Retina (tissue), 1 donor: ENCODE measurements at regions not wholly inside any gene's neighbourhood (a gene's known extent, or its start where the extent isn't known, plus 50 kb on each side); places are given as distances from the start of the nearest gene placed in this dataset.
"Not testable (repeated sequence)": the region's sequence is repeated elsewhere in the genome, so short reads cannot be mapped to it uniquely, and the experiment has no call there.

ENCODE experiments used
- DNase-seq: peaks from one replicate; pipeline ENCODE4 v3.0.0-alpha.2; 2016

GRCh38 chrX:79026742-79027141 is 81.6 kb downstream of the P2RY10 start:
- not testable (repeated sequence) for DNase-seq

- DNase-seq = no peak
These were observed 90.2 kb downstream of the P2RY10 start for GRCh38 chrX:79035421-79035820.

- no peak for DNase-seq
These were observed 91.1 kb downstream of the P2RY10 start for GRCh38 chrX:79036157-79036880.

- DNase-seq = no peak
These were observed 78.8 kb upstream of the GPR174 start for GRCh38 chrX:79065696-79066095.

- no peak for DNase-seq
These were observed 66.4 kb upstream of the GPR174 start for GRCh38 chrX:79078114-79078513.

GRCh38 chrX:79079477-79079876 is 65.0 kb upstream of the GPR174 start:
- DNase-seq = no peak

GRCh38 chrX:79080141-79080540 is 64.3 kb upstream of the GPR174 start:
- DNase-seq = no peak

- DNase-seq = peak; percentile 26
These were observed 62.5 kb upstream of the GPR174 start for GRCh38 chrX:79081895-79082512.

GRCh38 chrX:79082899-79083298 is 61.6 kb upstream of the GPR174 start:
- DNase-seq = no peak

- DNase-seq = no peak
These were observed 59.6 kb upstream of the GPR174 start for GRCh38 chrX:79084923-79085322.

- no peak for DNase-seq
These were observed 54.4 kb upstream of the GPR174 start for GRCh38 chrX:79089896-79090584.

- no peak for DNase-seq
These were observed 50.2 kb upstream of the GPR174 start for GRCh38 chrX:79094075-79094832.
